GM13977 (cell line): ENCODE measurements at regions not wholly inside any gene's neighbourhood (a gene's known extent, or its start where the extent isn't known, plus 50 kb on each side); places are given as distances from the start of the nearest gene placed in this dataset.
A peak's percentile ranks its signal among the peaks of the same experiment; 100 is the strongest.

Source experiments
- DNase-seq: peaks from one replicate; pipeline ENCODE4 v3.0.0; 2012; ENCODE audit warnings: low spot score
- CTCF ChIP-seq: IDR thresholded peaks from 2 replicates; pipeline ENCODE4 v1.5.1; 2012; ENCODE audit warnings: mild to moderate bottlenecking, control low read depth; ENCODE audit not compliant: insufficient read depth; ENCODE audit errors: extremely low read depth, missing control alignments
- in situ Hi-C: fragments of 300-500 bp; cut with MboI; formaldehyde crosslinking; loops from one replicate; pipeline ENCODE4 v1.12.0; 2022; ENCODE audit warnings: low sequenced_read_pairs, low pct_unique_long_range_greater_than_20kb, mixed read lengths, inconsistent platforms; ENCODE audit not compliant: unreplicated experiment

- DNase-seq, result no peak
- TF ChIP-seq CTCF, result no peak
- in situ Hi-C loops, result no loop called here
Observed at GRCh38 chr5:60546207-60546606, 153.8 kb downstream of the DEPDC1B start.

GRCh38 chr5:60545551-60545950 is 154.4 kb downstream of the DEPDC1B start:
- no peak for DNase-seq
- no peak for TF ChIP-seq CTCF
- in situ Hi-C loops, result no loop called here

- in situ Hi-C loops, result no loop called here
- DNase-seq, result no peak
- TF ChIP-seq CTCF, result no peak
Observed at GRCh38 chr5:60544142-60544541, 155.8 kb downstream of the DEPDC1B start.

GRCh38 chr5:60541980-60542379 is 158.0 kb downstream of the DEPDC1B start:
- in situ Hi-C loops, result no loop called here
- DNase-seq, result no peak
- no peak for TF ChIP-seq CTCF

GRCh38 chr5:60540856-60541805 is 158.8 kb downstream of the DEPDC1B start:
- in situ Hi-C loops, result no loop called here
- DNase-seq, result peak; percentile 78
- TF ChIP-seq CTCF, result peak; percentile 10

GRCh38 chr5:60538955-60539866 is 160.8 kb downstream of the DEPDC1B start:
- in situ Hi-C loops, result no loop called here
- DNase-seq, result no peak
- TF ChIP-seq CTCF, result no peak
